K562 (cell line): ENCODE measurements at regions not wholly inside any gene's neighbourhood (a gene's known extent, or its start where the extent isn't known, plus 50 kb on each side); places are given as distances from the start of the nearest gene placed in this dataset.

Source experiments
- ATAC-seq: fragments of 200-7000 bp; cut with Tn5 transposase; 3 replicates; pipeline ENCODE4 v1.9.1; 2020; ENCODE audit warnings: moderate library complexity
- BruUV-seq: library from RNA; stranded (reverse); fragments of 400-500 nt; replicated peaks from 2 replicates; lab custom pipeline; 2021; lab: Mats Ljungman, UMichigan
- CTCF ChIA-PET: fragments of 300-600 bp; formaldehyde crosslinking; extraction: SDS; loops from one replicate; lab custom pipeline; 2021; ENCODE audit warnings: low intra/inter-chr PET ratio; lab: Yijun Ruan, JAX
- POLR2A ChIA-PET: fragments of 300-600, 350-650 bp; sonication (Branson Sonifier 250); formaldehyde crosslinking; extraction: SDS; loops from one replicate; lab custom pipeline; 2021; ENCODE audit warnings: antibody characterized with exemption, inconsistent platforms; lab: Yijun Ruan, JAX
- DNase-seq, 4 experiments: peaks; one replicate each; pipeline versions ENCODE4 v3.0.0 to v3.0.0-alpha.2; 2011 to 2018; ENCODE audit warnings: low spot score in 3 of 4, mixed read lengths in 3 of 4; ENCODE audit errors: extremely low read depth in 1 of 4
- FAIRE-seq: peaks from 2 replicates; lab custom pipeline; 2011; peaks lifted over from hg19 to GRCh38; lab: Jason Lieb, UNC
- H2AFZ ChIP-seq: 2 replicates; pipeline ENCODE4 v1.6.0; 2011; ENCODE audit warnings: low read depth, low read length, control low read depth, inconsistent platforms
- H3K27ac ChIP-seq: fragments of 200-600 bp; 3 replicates; pipeline ENCODE4 v1.8.0; 2011; ENCODE audit warnings: low read depth, mild to moderate bottlenecking, control low read depth, inconsistent platforms, low read length, moderate library complexity, mixed read lengths; ENCODE audit errors: extremely low read depth
- H3K27me3 ChIP-seq, 2 experiments: fragments of 300-600 bp in 1 of 2; 2 replicates in 1 of 2; 3 replicates in 1 of 2; pipeline versions ENCODE4 v1.6.0 to v1.8.0; 2011; ENCODE audit warnings: inconsistent platforms in 2 of 2, low read length in 2 of 2, mild to moderate bottlenecking in 1 of 2, mixed read lengths in 1 of 2, moderate library complexity in 1 of 2; ENCODE audit not compliant: control insufficient read depth in 2 of 2, insufficient read depth in 2 of 2
- H3K36me3 ChIP-seq: fragments of 300-600 bp; 3 replicates; pipeline ENCODE4 v1.8.0; 2011; ENCODE audit warnings: mild to moderate bottlenecking, low read length, inconsistent platforms; ENCODE audit not compliant: control insufficient read depth, insufficient read depth
- H3K4me1 ChIP-seq, 2 experiments: fragments of 200-600 bp in 1 of 2; replicated peaks in 1 of 2; 2 replicates in 1 of 2; 3 replicates in 1 of 2; pipeline versions ENCODE4 v1.5.1 to v1.8.0; 2011; ENCODE audit warnings: inconsistent platforms in 2 of 2, low read length in 2 of 2, mild to moderate bottlenecking in 1 of 2, mixed read lengths in 1 of 2, moderate library complexity in 1 of 2; ENCODE audit not compliant: control insufficient read depth in 2 of 2, insufficient read depth in 2 of 2
- H3K4me2 ChIP-seq: 2 replicates; pipeline ENCODE4 v1.6.1; 2011; ENCODE audit warnings: low read length, control low read depth, inconsistent platforms, mixed read lengths; ENCODE audit not compliant: insufficient read depth
- H3K4me3 ChIP-seq: fragments of 200-600 bp; sonication (generic), shearing (Covaris generic); 2 replicates; pipeline ENCODE4 v1.5.1; 2016; ENCODE audit warnings: control low read depth, inconsistent platforms
- H3K79me2 ChIP-seq: fragments of 200-600 bp; 3 replicates; pipeline ENCODE4 v1.8.0; 2011; ENCODE audit warnings: low read length, inconsistent platforms; ENCODE audit not compliant: control insufficient read depth, insufficient read depth
- H3K9ac ChIP-seq, 2 experiments: 2 replicates each; pipeline versions ENCODE4 v1.6.0 to v1.6.1; 2011; ENCODE audit warnings: low read depth in 2 of 2, low read length in 2 of 2, control low read depth in 1 of 2, inconsistent platforms in 1 of 2, mild to moderate bottlenecking in 1 of 2, mixed read lengths in 1 of 2; ENCODE audit not compliant: insufficient read depth in 1 of 2
- H3K9me1 ChIP-seq: one replicate; pipeline ENCODE4 v1.6.0; 2011; ENCODE audit warnings: inconsistent platforms, mild to moderate bottlenecking, low read length, moderate library complexity; ENCODE audit not compliant: control insufficient read depth, insufficient read depth
- H3K9me3 ChIP-seq: replicated peaks from 2 replicates; pipeline ENCODE4 v1.5.1; 2011; ENCODE audit warnings: low read depth, low read length, inconsistent platforms; ENCODE audit not compliant: control insufficient read depth, insufficient read depth
- H4K20me1 ChIP-seq: replicated peaks from 2 replicates; pipeline ENCODE4 v1.6.1; 2011; ENCODE audit warnings: low read length, inconsistent platforms, mixed read lengths; ENCODE audit not compliant: control insufficient read depth, insufficient read depth
- E2F5 ChIP-seq: sonication (generic); formaldehyde crosslinking; IDR thresholded peaks from 2 replicates; pipeline ENCODE4 v1.8.0; 2022; ENCODE audit warnings: mild to moderate bottlenecking, missing genetic modification reagents
- EP400 ChIP-seq: fragments of 450-650 bp; IDR thresholded peaks from 2 replicates; pipeline ENCODE4 v1.6.1; 2017; ENCODE audit warnings: antibody characterized with exemption, mild to moderate bottlenecking, moderate library complexity
- FIP1L1 ChIP-seq: fragments of 200-400 bp; formaldehyde crosslinking; IDR thresholded peaks from 2 replicates; pipeline ENCODE4 v1.6.1; 2018; ENCODE audit warnings: mild to moderate bottlenecking, low read depth, low read length; ENCODE audit not compliant: poor library complexity, severe bottlenecking
- GMEB1 ChIP-seq: fragments of 250-450 bp; sonication (Bioruptor Pico); IDR thresholded peaks from 2 replicates; pipeline ENCODE4 v1.4.0; 2020; ENCODE audit warnings: mild to moderate bottlenecking
- HCFC1 ChIP-seq: IDR thresholded peaks from 2 replicates; pipeline ENCODE4 v1.6.1; 2012; ENCODE audit warnings: low read depth, low read length, improper control_type of control experiment
- HES1 ChIP-seq: fragments of 450-650 bp; IDR thresholded peaks from 2 replicates; pipeline ENCODE4 v1.6.1; 2016; ENCODE audit warnings: low read depth, mild to moderate bottlenecking, moderate library complexity
- HNRNPH1 ChIP-seq: fragments of 200-400 bp; formaldehyde crosslinking; optimal IDR thresholded peaks from 2 replicates; pipeline ENCODE3; 2017; ENCODE audit warnings: low read depth, mild to moderate bottlenecking, low read length, moderate library complexity
- MECOM ChIP-seq: fragments of 250-450 bp; sonication (Bioruptor Pico); IDR thresholded peaks from 2 replicates; pipeline ENCODE4 v1.8.0; 2022; ENCODE audit warnings: inconsistent platforms
- NBN ChIP-seq: fragments of 450-650 bp; IDR thresholded peaks from 2 replicates; pipeline ENCODE4 v1.6.1; 2016; ENCODE audit warnings: low read depth, mild to moderate bottlenecking
- NONO ChIP-seq, 2 experiments: fragments of 200-400 bp in 1 of 2; fragments of 450-650 bp in 1 of 2; formaldehyde crosslinking in 1 of 2; IDR thresholded peaks; 2 replicates each; pipeline ENCODE4 v1.6.1; 2017; ENCODE audit warnings: low read depth in 2 of 2, mild to moderate bottlenecking in 2 of 2, moderate library complexity in 2 of 2, low read length in 1 of 2
- RBFOX2 ChIP-seq: fragments of 200-400 bp; formaldehyde crosslinking; IDR thresholded peaks from 2 replicates; pipeline ENCODE4 v1.6.1; 2017; ENCODE audit warnings: low read depth, mild to moderate bottlenecking, low read length, moderate library complexity
- RFX5 ChIP-seq: IDR thresholded peaks from 2 replicates; pipeline ENCODE4 v1.6.1; 2011; ENCODE audit warnings: low read depth, mild to moderate bottlenecking, improper control_type of control experiment, low read length
- YBX1 ChIP-seq: fragments of 450-650 bp; IDR thresholded peaks from 2 replicates; pipeline ENCODE4 v1.7.1; 2016; ENCODE audit warnings: mild to moderate bottlenecking
- ZNF165 ChIP-seq: fragments of 250-450 bp; sonication (Bioruptor Pico); IDR thresholded peaks from 2 replicates; pipeline ENCODE4 v1.4.0; 2020; ENCODE audit warnings: borderline replicate concordance
- ZNF785 ChIP-seq: fragments of 250-450 bp; sonication (Bioruptor Pico); IDR thresholded peaks from 2 replicates; pipeline ENCODE4 v1.4.0; 2020; ENCODE audit warnings: mild to moderate bottlenecking
- WGBS: fragments of 100-300 bp; shearing (Covaris generic); methylation state at CpG from one replicate; pipeline ENCODE4 v1.1.6; 2016; ENCODE audit warnings: low coverage, mixed read lengths; ENCODE audit not compliant: insufficient coverage; ENCODE audit errors: missing lambda C conversion rate; 5-methylcytosine and 5-hydroxymethylcytosine counted together
- in situ Hi-C: fragments of 300-500 bp; cut with MboI; formaldehyde crosslinking; loops from 4 replicates; pipeline ENCODE4 v1.15.0; 2018; ENCODE audit warnings: inconsistent platforms, mixed read lengths
- intact Hi-C: fragments of 100-400 bp; cut with micrococcal nuclease; formaldehyde crosslinking; loops from 2 replicates; pipeline ENCODE4 v1.14.2; 2022

- Histone ChIP-seq H3K9me3 (no peaks in the 10 kb centered on the region), H3K9me1 (no peaks in the 10 kb centered on the region), H3K4me2 (no peak overlapping the region), H3K27ac (no peak overlapping the region), H3K4me1 (no peaks in the 10 kb centered on the region), H2AFZ (no peak overlapping the region), H3K79me2 (no peaks in the 10 kb centered on the region), H3K4me3 (no peak overlapping the region), H3K9ac (no peak overlapping the region), H4K20me1 (no peaks in the 10 kb centered on the region), H3K36me3 (no peaks in the 10 kb centered on the region), H3K27me3 (peaks cover 15 to 19% of the 10 kb centered on the region in 2 experiments; a peak in 4 of 5 replicates)
- TF ChIP-seq HES1 (no peak), ZNF165 (no peak), ZNF785 (CRISPR knock-in tag) (no peak), E2F5 (CRISPR knock-in tag) (no peak), HCFC1 (no peak), NBN (no peak), EP400 (no peak), RFX5 (no peak), FIP1L1 (no peak), YBX1 (no peak), MECOM (CRISPR knock-in tag) (no peak), RBFOX2 (no peak), NONO (IDR thresholded peaks at IDR 0.05; ENCODE audit: low read depth in 2 of 2, low read length in 1 of 2) (no peak), GMEB1 (no peak), HNRNPH1 (no peak)
- ChIA-PET CTCF (no interaction called here), POLR2A (no interaction called here)
- DNase-seq (no peak), FAIRE-seq (no peak), ATAC-seq (no peak)
- in situ Hi-C loops (no loop called here), intact Hi-C loops (no loop called here)
- BruUV-seq = no TSS peak
- 0% methylated on average over 6 of the region's 6 CpGs for WGBS
These were observed 102.5 kb downstream of the SREK1 start for GRCh38 chr5:66246608-66247007.
